ENCODE measurements at regions not wholly inside any gene's neighbourhood (a gene's known extent, or its start where the extent isn't known, plus 50 kb on each side); places are given as distances from the start of the nearest gene placed in this dataset.
"Not testable (repeated sequence)": the region's sequence is repeated elsewhere in the genome, so short reads cannot be mapped to it uniquely, and the experiment has no call there.

- TF ChIP-seq CSRNP3 (CRISPR knock-in tag; IDR thresholded peaks at IDR 0.05) (no peak), CSDC2 (CRISPR knock-in tag; IDR thresholded peaks at IDR 0.05) (no peak), ZFP30 (CRISPR knock-in tag; IDR thresholded peaks at IDR 0.05) (no peak), ISL1 (CRISPR knock-in tag; IDR thresholded peaks at IDR 0.05) (no peak), TOX (CRISPR knock-in tag; IDR thresholded peaks at IDR 0.05; ENCODE audit: borderline replicate concordance) (no peak), PATZ1 (CRISPR knock-in tag; IDR thresholded peaks at IDR 0.05; ENCODE audit: borderline replicate concordance) (no peak)
Measured at GRCh38 chr18:78271790-78272189, 707.8 kb upstream of the SALL3 start (continued).

- no peak for TF ChIP-seq PATZ1 (CRISPR knock-in tag; IDR thresholded peaks at IDR 0.05; ENCODE audit: borderline replicate concordance)
- TF ChIP-seq ZFP30 (CRISPR knock-in tag; IDR thresholded peaks at IDR 0.05), result peak; percentile 86
- no peak for TF ChIP-seq OSR1 (CRISPR knock-in tag; IDR thresholded peaks at IDR 0.05)
- no peak for ATAC-seq
Measured at GRCh38 chr18:78273876-78274275, 705.7 kb upstream of the SALL3 start.

- not testable (repeated sequence) for ATAC-seq
Measured at GRCh38 chr18:78283425-78283824, 696.2 kb upstream of the SALL3 start.

GRCh38 chr18:78292618-78293380 is 686.8 kb upstream of the SALL3 start:
- no peak for TF ChIP-seq ZNF70 (CRISPR knock-in tag; IDR thresholded peaks at IDR 0.05)
- no peak for ATAC-seq

- TF ChIP-seq CREB5 (CRISPR knock-in tag; IDR thresholded peaks at IDR 0.05; ENCODE audit: low read depth) (no peak), TCF4 (CRISPR knock-in tag; IDR thresholded peaks at IDR 0.05; ENCODE audit: borderline replicate concordance) (no peak), SNAI2 (CRISPR knock-in tag; IDR thresholded peaks at IDR 0.05) (no peak)
- no peak for ATAC-seq
Measured at GRCh38 chr18:78293540-78293939, 686.1 kb upstream of the SALL3 start.

GRCh38 chr18:78293940-78294541 is 685.6 kb upstream of the SALL3 start:
- no peak for TF ChIP-seq ZFP30 (CRISPR knock-in tag; IDR thresholded peaks at IDR 0.05)
- no peak for TF ChIP-seq GLIS3 (CRISPR knock-in tag; IDR thresholded peaks at IDR 0.05)
- no peak for TF ChIP-seq ZFP3 (CRISPR knock-in tag; IDR thresholded peaks at IDR 0.05)
- no peak for TF ChIP-seq CSRNP3 (CRISPR knock-in tag; IDR thresholded peaks at IDR 0.05)
- no peak for TF ChIP-seq TCF4 (CRISPR knock-in tag; IDR thresholded peaks at IDR 0.05; ENCODE audit: borderline replicate concordance)
- TF ChIP-seq ZNF8 (CRISPR knock-in tag; IDR thresholded peaks at IDR 0.05), result no peak
- TF ChIP-seq PATZ1 (CRISPR knock-in tag; IDR thresholded peaks at IDR 0.05; ENCODE audit: borderline replicate concordance), result no peak
- no peak for TF ChIP-seq OSR1 (CRISPR knock-in tag; IDR thresholded peaks at IDR 0.05)
- no peak for TF ChIP-seq ISL1 (CRISPR knock-in tag; IDR thresholded peaks at IDR 0.05)
- TF ChIP-seq TOX (CRISPR knock-in tag; IDR thresholded peaks at IDR 0.05; ENCODE audit: borderline replicate concordance), result no peak
- ATAC-seq, result no peak
